H1 (cell line): ENCODE measurements at regions not wholly inside any gene's neighbourhood (a gene's known extent, or its start where the extent isn't known, plus 50 kb on each side); places are given as distances from the start of the nearest gene placed in this dataset.

Experiments used
- CTCF ChIA-PET: fragments of 300-600 bp; sonication (Branson Sonifier 250); formaldehyde crosslinking; loops from one replicate; lab custom pipeline; 2021; ENCODE audit not compliant: partially characterized antibody; lab: Charles Lee
- POLR2A ChIA-PET: fragments of 300-600 bp; sonication (Branson Sonifier 250); formaldehyde crosslinking; loops from one replicate; lab custom pipeline; 2021; ENCODE audit warnings: inconsistent platforms; ENCODE audit not compliant: partially characterized antibody; lab: Charles Lee
- DNase-seq, 2 experiments: peaks; one replicate each; pipeline versions ENCODE4 v3.0.0 to v3.0.0-alpha.2; 2010 to 2022; ENCODE audit warnings: low spot score in 2 of 2, low read depth in 1 of 2, mixed read lengths in 1 of 2
- FAIRE-seq: peaks from 2 replicates; lab custom pipeline; 2011; peaks lifted over from hg19 to GRCh38; lab: Jason Lieb, UNC
- H2AFZ ChIP-seq: 2 replicates; pipeline ENCODE4 v1.8.1; 2012; ENCODE audit warnings: low read length, inconsistent platforms
- H2AK5ac ChIP-seq: 2 replicates; pipeline ENCODE4 v1.6.1; 2013; ENCODE audit warnings: low read depth, low read length
- H2BK120ac ChIP-seq: replicated peaks from 2 replicates; pipeline ENCODE3; 2013; ENCODE audit warnings: low read depth, low read length, inconsistent platforms
- H2BK12ac ChIP-seq: 2 replicates; pipeline ENCODE4 v1.6.1; 2013; ENCODE audit warnings: low read depth, low read length
- H2BK15ac ChIP-seq: 2 replicates; pipeline ENCODE4 v1.6.1; 2013; ENCODE audit warnings: low read length
- H2BK20ac ChIP-seq: 2 replicates; pipeline ENCODE4 v1.6.1; 2013; ENCODE audit warnings: low read length
- H2BK5ac ChIP-seq: 2 replicates; pipeline ENCODE4 v1.6.1; 2013; ENCODE audit warnings: low read depth, low read length
- H3K14ac ChIP-seq: 2 replicates; pipeline ENCODE4 v1.6.1; 2013; ENCODE audit warnings: inconsistent platforms; ENCODE audit not compliant: insufficient read length
- H3K18ac ChIP-seq: 2 replicates; pipeline ENCODE4 v1.6.1; 2013; ENCODE audit warnings: low read length; ENCODE audit errors: extremely low read depth
- H3K23ac ChIP-seq: 2 replicates; pipeline ENCODE4 v1.6.1; 2013; ENCODE audit warnings: inconsistent platforms; ENCODE audit not compliant: insufficient read length
- H3K23me2 ChIP-seq: 2 replicates; pipeline ENCODE4 v1.6.1; 2013; ENCODE audit warnings: low read depth, low read length
- H3K27ac ChIP-seq: 2 replicates; pipeline ENCODE4 v1.6.1; 2011; ENCODE audit warnings: low read depth, low read length, inconsistent platforms
- H3K27me3 ChIP-seq, 4 experiments: replicated peaks in 1 of 4; 1 replicate in 1 of 4; 2 replicates in 3 of 4; pipeline versions ENCODE4 v1.6.1 to v1.8.1; 2011 to 2013; ENCODE audit warnings: low read length in 3 of 4, mild to moderate bottlenecking in 3 of 4, inconsistent platforms in 2 of 4, mixed read lengths in 2 of 4, moderate library complexity in 1 of 4; ENCODE audit not compliant: control insufficient read depth in 3 of 4, insufficient read depth in 3 of 4; ENCODE audit errors: extremely low read depth in 1 of 4
- H3K36me3 ChIP-seq, 4 experiments: 2 replicates each; pipeline versions ENCODE4 v1.6.1 to v1.8.1; 2011 to 2013; ENCODE audit warnings: mild to moderate bottlenecking in 4 of 4, low read length in 3 of 4, moderate library complexity in 2 of 4, control low read depth in 1 of 4, inconsistent platforms in 1 of 4; ENCODE audit not compliant: insufficient read depth in 4 of 4, control insufficient read depth in 2 of 4
- H3K4ac ChIP-seq: replicated peaks from 2 replicates; pipeline ENCODE3; 2013; ENCODE audit warnings: low read length, low read depth, mixed read lengths, inconsistent platforms; ENCODE audit not compliant: insufficient read length
- H3K4me1 ChIP-seq, 4 experiments: replicated peaks in 1 of 4; 1 replicate in 1 of 4; 2 replicates in 3 of 4; pipeline versions ENCODE4 v1.6.1 to v1.8.1; 2011 to 2013; ENCODE audit warnings: low read length in 3 of 4, inconsistent platforms in 2 of 4, mixed read lengths in 1 of 4; ENCODE audit not compliant: insufficient read depth in 4 of 4, control insufficient read depth in 3 of 4
- H3K4me2 ChIP-seq, 2 experiments: 2 replicates each; pipeline versions ENCODE4 v1.6.1 to v1.8.1; 2011 to 2013; ENCODE audit warnings: low read depth in 2 of 2, low read length in 2 of 2, control low read depth in 1 of 2, inconsistent platforms in 1 of 2, mild to moderate bottlenecking in 1 of 2; ENCODE audit not compliant: insufficient read depth in 1 of 2
- H3K4me3 ChIP-seq, 4 experiments: fragments of 200-600, 300-600 bp in 1 of 4; sonication (generic), shearing (Covaris generic), sonication (Bioruptor Twin) in 1 of 4; 2 replicates each; pipeline versions ENCODE4 v1.5.1 to v1.8.1; 2011 to 2016; ENCODE audit warnings: low read length in 4 of 4, low read depth in 3 of 4, control low read depth in 2 of 4, inconsistent platforms in 2 of 4, mild to moderate bottlenecking in 2 of 4, mixed read lengths in 1 of 4, moderate library complexity in 1 of 4; ENCODE audit not compliant: insufficient read depth in 2 of 4; ENCODE audit errors: extremely low read depth in 1 of 4
- H3K56ac ChIP-seq: replicated peaks from 2 replicates; pipeline ENCODE3; 2013; ENCODE audit warnings: low read depth, mild to moderate bottlenecking, mixed read lengths, low read length, inconsistent platforms; ENCODE audit not compliant: insufficient read length
- H3K79me1 ChIP-seq: 2 replicates; pipeline ENCODE4 v1.6.1; 2013; ENCODE audit warnings: low read depth, low read length, control low read depth
- H3K79me2 ChIP-seq, 2 experiments: 2 replicates each; pipeline versions ENCODE4 v1.6.1 to v1.8.1; 2012 to 2013; ENCODE audit warnings: low read length in 2 of 2, mild to moderate bottlenecking in 2 of 2, inconsistent platforms in 1 of 2; ENCODE audit not compliant: insufficient read depth in 2 of 2, control insufficient read depth in 1 of 2
- H3K9ac ChIP-seq, 4 experiments: replicated peaks in 1 of 4; 1 replicate in 1 of 4; 2 replicates in 3 of 4; pipeline versions ENCODE4 v1.6.1 to v1.8.1; 2011 to 2013; ENCODE audit warnings: low read depth in 3 of 4, low read length in 3 of 4, control low read depth in 2 of 4, mild to moderate bottlenecking in 2 of 4, moderate library complexity in 2 of 4, inconsistent platforms in 1 of 4; ENCODE audit errors: extremely low read depth in 1 of 4
- H3K9me3 ChIP-seq, 2 experiments: 2 replicates each; pipeline versions ENCODE4 v1.6.1 to v1.8.1; 2012 to 2013; ENCODE audit warnings: mild to moderate bottlenecking in 2 of 2, moderate library complexity in 2 of 2, control low read depth in 1 of 2, inconsistent platforms in 1 of 2, low read depth in 1 of 2, low read length in 1 of 2, mixed read lengths in 1 of 2; ENCODE audit not compliant: insufficient read depth in 2 of 2
- H4K20me1 ChIP-seq, 2 experiments: replicated peaks in 1 of 2; 2 replicates each; pipeline versions ENCODE3 to v1.8.1; 2011 to 2013; ENCODE audit warnings: inconsistent platforms in 2 of 2, low read length in 2 of 2, mild to moderate bottlenecking in 1 of 2; ENCODE audit not compliant: insufficient read depth in 2 of 2, control insufficient read depth in 1 of 2
- H4K5ac ChIP-seq: 2 replicates; pipeline ENCODE4 v1.6.1; 2013; ENCODE audit warnings: low read length, low read depth, mixed read lengths, inconsistent platforms; ENCODE audit not compliant: insufficient read length
- H4K8ac ChIP-seq: 2 replicates; pipeline ENCODE4 v1.8.0; 2013; ENCODE audit warnings: mild to moderate bottlenecking, moderate library complexity, low read length, inconsistent platforms; ENCODE audit not compliant: insufficient read depth; ENCODE audit errors: extremely low read depth
- H4K91ac ChIP-seq: replicated peaks from 2 replicates; pipeline ENCODE3; 2013; ENCODE audit warnings: low read length, mixed read lengths, inconsistent platforms; ENCODE audit not compliant: insufficient read length
- CHD2 ChIP-seq: IDR thresholded peaks from 2 replicates; pipeline ENCODE4 v1.6.1; 2012; ENCODE audit warnings: low read length, improper control_type of control experiment
- HDAC2 ChIP-seq, 2 experiments: fragments of 300-600 bp in 1 of 2; sonication (generic) in 1 of 2; IDR thresholded peaks; 2 replicates each; pipeline ENCODE4 v1.6.1; 2011 to 2012; ENCODE audit warnings: low read depth in 2 of 2, low read length in 2 of 2, mild to moderate bottlenecking in 2 of 2, moderate library complexity in 2 of 2, borderline replicate concordance in 1 of 2, inconsistent platforms in 1 of 2
- RAD21 ChIP-seq, 2 experiments: IDR thresholded peaks in 1 of 2; conservative IDR thresholded peaks in 1 of 2; 2 replicates each; pipeline ENCODE4 v1.6.1; 2011; ENCODE audit warnings: low read depth in 2 of 2, low read length in 2 of 2, improper control_type of control experiment in 1 of 2, inconsistent platforms in 1 of 2, mild to moderate bottlenecking in 1 of 2, moderate library complexity in 1 of 2
- SP1 ChIP-seq: IDR thresholded peaks from 2 replicates; pipeline ENCODE4 v1.6.1; 2011; ENCODE audit warnings: low read depth, low read length
- SRF ChIP-seq: IDR thresholded peaks from 2 replicates; pipeline ENCODE4 v1.6.1; 2011; ENCODE audit warnings: mild to moderate bottlenecking, low read depth, low read length, moderate library complexity
- WGBS, 2 experiments: shearing (Covaris generic) in 1 of 2; methylation state at CpG; one replicate each; pipeline versions ENCODE4 v1.1.6 to v1.1.7; 2013 to 2015; ENCODE audit warnings: low lambda C conversion rate in 2 of 2, mixed read lengths in 2 of 2, inconsistent platforms in 1 of 2, low coverage in 1 of 2, missing lambda C conversion rate in 1 of 2; ENCODE audit not compliant: insufficient replicate concordance in 2 of 2, insufficient coverage in 1 of 2, insufficient read length in 1 of 2; ENCODE audit errors: extremely low coverage in 1 of 2, missing lambda C conversion rate in 1 of 2; 5-methylcytosine and 5-hydroxymethylcytosine counted together

GRCh38 chr1:54462597-54463258 is 56.5 kb upstream of the SSBP3 start:
- FAIRE-seq, result no peak
- H3K4me1 ChIP-seq, result peaks cover 9 to 40% (median 22%) of the 10 kb centered on the region in 4 experiments
- H3K23me2 ChIP-seq, result peaks cover 2% of the 10 kb centered on the region; the same call in 1 of the 2 replicates

More at GRCh38 chr1:54462597-54463258, 56.5 kb upstream of the SSBP3 start:
- Histone ChIP-seq H4K20me1 (no peaks in the 10 kb centered on the region), H2AFZ (0 out of 2 replicates have a peak overlapping the region, but pooled peaks have one; percentile 31), H3K18ac (peak overlapping the region; percentile 55), H3K27me3 (no peaks in the 10 kb centered on the region), H3K79me1 (no peaks in the 10 kb centered on the region), H2BK120ac (no peak overlapping the region), H3K4me2 (no peak overlapping the region), H2BK20ac (peak overlapping the region; percentile 15; the same call in 1 of the 2 replicates), H3K27ac (no peak overlapping the region), H4K5ac (no peak overlapping the region), H3K9me3 (no peaks in the 10 kb centered on the region), H2AK5ac (no peak overlapping the region; the same call in 1 of the 2 replicates), H3K79me2 (no peaks in the 10 kb centered on the region), H3K14ac (no peak overlapping the region), H3K4me3 (no peak overlapping the region), H3K36me3 (no peaks in the 10 kb centered on the region), H3K4ac (no peak overlapping the region), H2BK15ac (peak overlapping the region; percentile 76; the same call in 1 of the 2 replicates), H2BK5ac (peak overlapping the region; percentile 71), H2BK12ac (peak overlapping the region; percentile 86; the same call in 1 of the 2 replicates), H4K91ac (peak overlapping the region; percentile 8), H4K8ac (no peak overlapping the region; the same call in 1 of the 2 replicates), H3K23ac (no peak overlapping the region), H3K9ac (no peak overlapping the region), H3K56ac (no peak overlapping the region)
- WGBS, 2 experiments, result 86% methylated on average over 13 of the region's 13 CpGs; no CpG with 5 or more reads in 1 of the 2 experiments
- CTCF ChIA-PET, result interaction anchor here (0.7 to 1.7 kb wide), 8 partner anchors 11 to 97 kb away, joined by 3 to 6 read pairs (median 4); no protein-coding TSS in a partner anchor
- no peak for DNase-seq
- TF ChIP-seq HDAC2 (IDR thresholded peaks at IDR 0.05; ENCODE audit: borderline replicate concordance in 1 of 2, low read depth in 2 of 2, low read length in 2 of 2) (no peak), RAD21 (IDR thresholded peaks at IDR 0.05 in 1 of 2, conservative IDR thresholded peaks at IDR 0.05 in 1 of 2; ENCODE audit: low read depth in 2 of 2, low read length in 2 of 2) (no peak), SP1 (no peak), CHD2 (no peak), SRF (no peak)
- POLR2A ChIA-PET, result interaction anchor here (0.8 to 4.1 kb wide), 10 partner anchors 9 to 55 kb away, joined by 3 to 14 read pairs (median 4); no protein-coding TSS in a partner anchor
